ENCODE measurements at regions not wholly inside any gene's neighbourhood (a gene's known extent, or its start where the extent isn't known, plus 50 kb on each side); places are given as distances from the start of the nearest gene placed in this dataset.
"Not testable (repeated sequence)": the region's sequence is repeated elsewhere in the genome, so short reads cannot be mapped to it uniquely, and the experiment has no call there.

DNA sequence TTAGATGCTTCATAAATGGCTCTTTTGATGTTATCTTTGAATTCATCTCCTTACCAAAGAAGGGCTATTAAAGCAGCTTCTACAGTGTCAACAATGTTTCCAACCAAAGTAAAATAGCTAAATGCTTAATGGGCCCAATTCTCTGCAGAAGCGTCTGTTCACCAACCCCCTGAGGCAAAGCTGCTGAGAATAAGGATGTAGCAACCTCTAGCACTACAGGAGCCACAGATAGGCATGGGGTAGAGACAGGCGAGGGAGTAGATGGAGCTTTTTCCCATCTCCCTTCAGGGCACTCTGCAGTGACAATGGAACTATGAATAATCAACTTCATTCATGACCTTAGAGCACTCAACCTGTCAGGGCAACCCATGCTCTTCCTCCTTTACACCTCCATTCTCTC, 134.1 kb downstream of the FZD1 start:
- H3K4me1 ChIP-seq = no peaks in the 10 kb centered on the region
- no peak overlapping the region for H3K27ac ChIP-seq
- H3K4me3 ChIP-seq = no peak overlapping the region
- no peaks in the 10 kb centered on the region for H3K9me3 ChIP-seq
- intact Hi-C loops (cut with DNase I; ENCODE audit: low total_unique reads) = no loop called here
- DNase-seq = no peak
- 64 to 81% methylated on average over 2 of the region's 2 CpGs for WGBS, 2 donors
- TF ChIP-seq CTCF (IDR thresholded peaks at IDR 0.05) = no peak
- no peak for TF ChIP-seq POLR2A (IDR thresholded peaks at IDR 0.05)
- no peaks in the 10 kb centered on the region for H3K27me3 ChIP-seq
- no peaks in the 10 kb centered on the region for H3K36me3 ChIP-seq (ENCODE audit: low read depth, missing control alignments)

- no peaks in the 10 kb centered on the region for H3K27me3 ChIP-seq
- TF ChIP-seq CTCF (IDR thresholded peaks at IDR 0.05) = no peak
- no peak for TF ChIP-seq POLR2A (IDR thresholded peaks at IDR 0.05)
- no peaks in the 10 kb centered on the region for H3K9me3 ChIP-seq
- WGBS, 2 donors = 95 to 96% methylated on average over 3 of the region's 3 CpGs
- intact Hi-C loops (cut with DNase I; ENCODE audit: low total_unique reads) = no loop called here
- no peak overlapping the region for H3K4me3 ChIP-seq
- H3K4me1 ChIP-seq = no peaks in the 10 kb centered on the region
- H3K36me3 ChIP-seq (ENCODE audit: low read depth, missing control alignments) = no peaks in the 10 kb centered on the region
- DNase-seq = no peak
- no peak overlapping the region for H3K27ac ChIP-seq
Observed at GRCh38 chr7:91405092-91405788, 141.0 kb downstream of the FZD1 start.

DNA sequence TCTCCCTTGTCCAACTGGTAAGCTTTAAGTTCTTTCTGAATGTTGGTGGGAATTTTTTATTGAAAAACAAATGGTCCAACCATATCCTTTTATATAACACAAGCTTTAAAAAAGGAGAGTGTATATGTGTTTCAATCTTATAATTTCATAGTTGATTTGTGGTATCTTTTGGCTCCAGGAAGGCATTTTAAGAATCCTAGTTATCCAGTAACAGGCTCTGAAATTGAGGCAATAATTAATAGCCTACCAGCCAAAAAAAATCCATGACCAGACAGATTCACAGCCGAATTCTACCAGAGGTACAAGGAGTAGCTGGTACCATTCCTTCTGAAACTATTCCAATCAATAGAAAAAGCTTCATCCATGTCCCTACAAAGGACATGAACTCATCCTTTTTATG, 141.6 kb downstream of the FZD1 start:
- DNase-seq; H3K4me1 ChIP-seq; intact Hi-C loops (cut with DNase I; ENCODE audit: low total_unique reads); H3K27me3 ChIP-seq; H3K9me3 ChIP-seq; H3K36me3 ChIP-seq (ENCODE audit: low read depth, missing control alignments); H3K27ac ChIP-seq; H3K4me3 ChIP-seq: not testable (repeated sequence)
- 89% methylated on average over 1 of the region's 1 CpG for whole genome bisulfite sequencing, 2 donors

GRCh38 chr7:91407942-91408341, 143.7 kb downstream of the FZD1 start:
- H3K4me3 ChIP-seq = no peak overlapping the region
- H3K27ac ChIP-seq = no peak overlapping the region
- H3K4me1 ChIP-seq = no peaks in the 10 kb centered on the region
- DNase-seq = no peak
- intact Hi-C loops (cut with DNase I; ENCODE audit: low total_unique reads) = no loop called here
- H3K36me3 ChIP-seq (ENCODE audit: low read depth, missing control alignments) = no peaks in the 10 kb centered on the region
- WGBS, 2 donors = 25 to 48% methylated on average over 1 of the region's 1 CpG
- no peak for TF ChIP-seq POLR2A (IDR thresholded peaks at IDR 0.05)
- no peak for TF ChIP-seq CTCF (IDR thresholded peaks at IDR 0.05)
- no peaks in the 10 kb centered on the region for H3K27me3 ChIP-seq
- H3K9me3 ChIP-seq = no peaks in the 10 kb centered on the region

DNA sequence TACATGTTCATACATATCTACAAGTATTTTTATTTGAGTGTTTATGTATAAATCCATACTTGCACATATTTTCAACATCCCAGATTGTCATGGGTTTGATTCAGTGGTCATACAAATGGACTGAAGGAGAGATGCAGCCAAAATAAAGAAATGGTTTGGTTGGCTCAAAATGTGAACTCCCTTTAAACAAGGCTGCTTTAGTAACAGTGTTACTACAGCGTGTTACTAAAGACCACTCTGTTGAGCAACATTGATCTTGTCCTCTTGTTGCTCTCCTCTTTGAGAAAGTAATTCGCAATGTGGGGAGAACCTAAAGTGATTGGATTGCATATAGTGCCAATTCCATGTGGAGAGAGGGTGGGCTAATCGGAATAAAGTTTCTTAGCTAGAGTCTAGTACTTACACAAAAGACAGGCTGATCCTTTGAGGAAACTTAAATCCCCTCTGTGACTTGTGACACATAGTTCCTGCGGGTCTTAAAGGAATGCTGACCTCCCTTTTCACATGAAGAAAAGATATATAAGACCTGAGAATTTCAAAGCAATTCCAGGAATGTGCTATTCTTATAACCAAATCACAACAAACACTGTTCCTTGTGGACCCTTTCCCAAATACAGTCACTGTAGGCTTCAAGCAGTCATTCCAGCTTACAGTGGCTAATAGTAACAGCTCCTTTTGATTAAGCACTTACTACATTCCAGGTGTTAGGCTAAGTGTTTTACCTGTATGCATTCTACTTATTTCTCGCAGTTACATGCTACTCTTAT, 144.3 kb downstream of the FZD1 start:
- WGBS, 2 donors = 85 to 90% methylated on average over 5 of the region's 5 CpGs
- intact Hi-C loops (cut with DNase I; ENCODE audit: low total_unique reads) = no loop called here

More for the DNA sequence above, 144.3 kb downstream of the FZD1 start:
- TF ChIP-seq CTCF (IDR thresholded peaks at IDR 0.05) (no peak), POLR2A (IDR thresholded peaks at IDR 0.05) (no peak)
- H3K27ac ChIP-seq = no peak overlapping the region
- H3K27me3 ChIP-seq = no peaks in the 10 kb centered on the region
- DNase-seq = no peak
- H3K4me1 ChIP-seq = no peaks in the 10 kb centered on the region
- H3K9me3 ChIP-seq = no peaks in the 10 kb centered on the region
- H3K4me3 ChIP-seq = no peak overlapping the region
- no peaks in the 10 kb centered on the region for H3K36me3 ChIP-seq (ENCODE audit: low read depth, missing control alignments)
